H1 (cell line): ENCODE measurements at regions not wholly inside any gene's neighbourhood (a gene's known extent, or its start where the extent isn't known, plus 50 kb on each side); places are given as distances from the start of the nearest gene placed in this dataset.

Source experiments
- HDAC6 ChIP-seq: IDR thresholded peaks from one replicate; pipeline ENCODE4 v1.7.1; 2012; ENCODE audit warnings: low read depth, mild to moderate bottlenecking, inconsistent platforms, low read length, moderate library complexity
- SUZ12 ChIP-seq: fragments of 200-600 bp; sonication (generic); IDR thresholded peaks from 2 replicates; pipeline ENCODE4 v1.6.1; 2012; ENCODE audit warnings: mild to moderate bottlenecking, inconsistent platforms, low read length, moderate library complexity, mixed read lengths
- TF ChIP-seq, protein P1 (sequence below): fragments of 300-600 bp; sonication (generic); IDR thresholded peaks from 2 replicates; pipeline ENCODE4 v1.7.1; 2012; ENCODE audit warnings: low read length, moderate library complexity, mild to moderate bottlenecking, inconsistent platforms; ENCODE audit not compliant: insufficient replicate concordance

DNA sequence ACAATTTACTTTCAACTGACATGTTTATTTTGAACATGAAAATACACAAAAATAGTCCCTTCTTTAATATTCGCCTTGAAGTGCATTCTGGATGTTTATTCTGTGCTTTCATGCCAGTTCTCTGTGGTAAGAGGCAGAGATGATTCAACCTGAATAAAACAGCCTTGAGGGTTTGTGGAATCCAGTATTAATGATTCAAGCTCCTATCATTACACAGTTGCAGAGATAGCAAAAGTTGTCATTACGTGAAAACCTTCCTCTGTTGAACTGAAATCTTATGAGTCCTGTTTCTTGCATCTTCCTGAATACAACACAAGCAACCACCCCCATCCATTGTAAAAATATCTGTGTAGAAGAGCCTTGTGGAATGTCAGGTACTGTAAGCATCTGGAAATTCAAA lies 142.3 kb upstream of the HTR2A start (continued):
- TF ChIP-seq, protein P1, sequence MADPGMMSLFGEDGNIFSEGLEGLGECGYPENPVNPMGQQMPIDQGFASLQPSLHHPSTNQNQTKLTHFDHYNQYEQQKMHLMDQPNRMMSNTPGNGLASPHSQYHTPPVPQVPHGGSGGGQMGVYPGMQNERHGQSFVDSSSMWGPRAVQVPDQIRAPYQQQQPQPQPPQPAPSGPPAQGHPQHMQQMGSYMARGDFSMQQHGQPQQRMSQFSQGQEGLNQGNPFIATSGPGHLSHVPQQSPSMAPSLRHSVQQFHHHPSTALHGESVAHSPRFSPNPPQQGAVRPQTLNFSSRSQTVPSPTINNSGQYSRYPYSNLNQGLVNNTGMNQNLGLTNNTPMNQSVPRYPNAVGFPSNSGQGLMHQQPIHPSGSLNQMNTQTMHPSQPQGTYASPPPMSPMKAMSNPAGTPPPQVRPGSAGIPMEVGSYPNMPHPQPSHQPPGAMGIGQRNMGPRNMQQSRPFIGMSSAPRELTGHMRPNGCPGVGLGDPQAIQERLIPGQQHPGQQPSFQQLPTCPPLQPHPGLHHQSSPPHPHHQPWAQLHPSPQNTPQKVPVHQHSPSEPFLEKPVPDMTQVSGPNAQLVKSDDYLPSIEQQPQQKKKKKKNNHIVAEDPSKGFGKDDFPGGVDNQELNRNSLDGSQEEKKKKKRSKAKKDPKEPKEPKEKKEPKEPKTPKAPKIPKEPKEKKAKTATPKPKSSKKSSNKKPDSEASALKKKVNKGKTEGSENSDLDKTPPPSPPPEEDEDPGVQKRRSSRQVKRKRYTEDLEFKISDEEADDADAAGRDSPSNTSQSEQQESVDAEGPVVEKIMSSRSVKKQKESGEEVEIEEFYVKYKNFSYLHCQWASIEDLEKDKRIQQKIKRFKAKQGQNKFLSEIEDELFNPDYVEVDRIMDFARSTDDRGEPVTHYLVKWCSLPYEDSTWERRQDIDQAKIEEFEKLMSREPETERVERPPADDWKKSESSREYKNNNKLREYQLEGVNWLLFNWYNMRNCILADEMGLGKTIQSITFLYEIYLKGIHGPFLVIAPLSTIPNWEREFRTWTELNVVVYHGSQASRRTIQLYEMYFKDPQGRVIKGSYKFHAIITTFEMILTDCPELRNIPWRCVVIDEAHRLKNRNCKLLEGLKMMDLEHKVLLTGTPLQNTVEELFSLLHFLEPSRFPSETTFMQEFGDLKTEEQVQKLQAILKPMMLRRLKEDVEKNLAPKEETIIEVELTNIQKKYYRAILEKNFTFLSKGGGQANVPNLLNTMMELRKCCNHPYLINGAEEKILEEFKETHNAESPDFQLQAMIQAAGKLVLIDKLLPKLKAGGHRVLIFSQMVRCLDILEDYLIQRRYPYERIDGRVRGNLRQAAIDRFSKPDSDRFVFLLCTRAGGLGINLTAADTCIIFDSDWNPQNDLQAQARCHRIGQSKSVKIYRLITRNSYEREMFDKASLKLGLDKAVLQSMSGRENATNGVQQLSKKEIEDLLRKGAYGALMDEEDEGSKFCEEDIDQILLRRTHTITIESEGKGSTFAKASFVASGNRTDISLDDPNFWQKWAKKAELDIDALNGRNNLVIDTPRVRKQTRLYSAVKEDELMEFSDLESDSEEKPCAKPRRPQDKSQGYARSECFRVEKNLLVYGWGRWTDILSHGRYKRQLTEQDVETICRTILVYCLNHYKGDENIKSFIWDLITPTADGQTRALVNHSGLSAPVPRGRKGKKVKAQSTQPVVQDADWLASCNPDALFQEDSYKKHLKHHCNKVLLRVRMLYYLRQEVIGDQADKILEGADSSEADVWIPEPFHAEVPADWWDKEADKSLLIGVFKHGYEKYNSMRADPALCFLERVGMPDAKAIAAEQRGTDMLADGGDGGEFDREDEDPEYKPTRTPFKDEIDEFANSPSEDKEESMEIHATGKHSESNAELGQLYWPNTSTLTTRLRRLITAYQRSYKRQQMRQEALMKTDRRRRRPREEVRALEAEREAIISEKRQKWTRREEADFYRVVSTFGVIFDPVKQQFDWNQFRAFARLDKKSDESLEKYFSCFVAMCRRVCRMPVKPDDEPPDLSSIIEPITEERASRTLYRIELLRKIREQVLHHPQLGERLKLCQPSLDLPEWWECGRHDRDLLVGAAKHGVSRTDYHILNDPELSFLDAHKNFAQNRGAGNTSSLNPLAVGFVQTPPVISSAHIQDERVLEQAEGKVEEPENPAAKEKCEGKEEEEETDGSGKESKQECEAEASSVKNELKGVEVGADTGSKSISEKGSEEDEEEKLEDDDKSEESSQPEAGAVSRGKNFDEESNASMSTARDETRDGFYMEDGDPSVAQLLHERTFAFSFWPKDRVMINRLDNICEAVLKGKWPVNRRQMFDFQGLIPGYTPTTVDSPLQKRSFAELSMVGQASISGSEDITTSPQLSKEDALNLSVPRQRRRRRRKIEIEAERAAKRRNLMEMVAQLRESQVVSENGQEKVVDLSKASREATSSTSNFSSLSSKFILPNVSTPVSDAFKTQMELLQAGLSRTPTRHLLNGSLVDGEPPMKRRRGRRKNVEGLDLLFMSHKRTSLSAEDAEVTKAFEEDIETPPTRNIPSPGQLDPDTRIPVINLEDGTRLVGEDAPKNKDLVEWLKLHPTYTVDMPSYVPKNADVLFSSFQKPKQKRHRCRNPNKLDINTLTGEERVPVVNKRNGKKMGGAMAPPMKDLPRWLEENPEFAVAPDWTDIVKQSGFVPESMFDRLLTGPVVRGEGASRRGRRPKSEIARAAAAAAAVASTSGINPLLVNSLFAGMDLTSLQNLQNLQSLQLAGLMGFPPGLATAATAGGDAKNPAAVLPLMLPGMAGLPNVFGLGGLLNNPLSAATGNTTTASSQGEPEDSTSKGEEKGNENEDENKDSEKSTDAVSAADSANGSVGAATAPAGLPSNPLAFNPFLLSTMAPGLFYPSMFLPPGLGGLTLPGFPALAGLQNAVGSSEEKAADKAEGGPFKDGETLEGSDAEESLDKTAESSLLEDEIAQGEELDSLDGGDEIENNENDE: no peak
- TF ChIP-seq HDAC6 (no peak), SUZ12 (no peak)
- TF ChIP-seq, all 59 proteins: peak for 0
